Astrocyte of the spinal cord (primary cell): ENCODE measurements at regions not wholly inside any gene's neighbourhood (a gene's known extent, or its start where the extent isn't known, plus 50 kb on each side); places are given as distances from the start of the nearest gene placed in this dataset.

Experiments used
- DNase-seq: peaks from one replicate; pipeline ENCODE4 v3.0.0; 2011; ENCODE audit warnings: low read depth, low spot score
- H3K4me3 ChIP-seq: 2 replicates; pipeline ENCODE4 v1.5.1; 2011; ENCODE audit warnings: low read depth, mild to moderate bottlenecking, low read length, moderate library complexity
- CTCF ChIP-seq: IDR thresholded peaks from 2 replicates; pipeline ENCODE4 v1.5.1; 2012; ENCODE audit warnings: low read depth, mild to moderate bottlenecking, low read length, inconsistent platforms
- in situ Hi-C: cut with HindIII; loops from 2 replicates; pipeline ENCODE4 v1.10.0; 2017; ENCODE audit warnings: low sequenced_read_pairs

- in situ Hi-C loops, result no loop called here
- no peak overlapping the region for H3K4me3 ChIP-seq
- DNase-seq, result no peak
- no peak for TF ChIP-seq CTCF
Observed at GRCh38 chr7:26065652-26066051, 86.3 kb upstream of the NFE2L3 start.

GRCh38 chr7:26066736-26067135 lies 85.3 kb upstream of the NFE2L3 start:
- DNase-seq, result no peak
- no peak for TF ChIP-seq CTCF
- in situ Hi-C loops, result no loop called here
- H3K4me3 ChIP-seq, result no peak overlapping the region

GRCh38 chr7:26070290-26070689 lies 81.7 kb upstream of the NFE2L3 start:
- no peak for DNase-seq
- in situ Hi-C loops, result no loop called here
- H3K4me3 ChIP-seq, result no peak overlapping the region
- no peak for TF ChIP-seq CTCF

- no peak overlapping the region for H3K4me3 ChIP-seq
- no peak for TF ChIP-seq CTCF
- no peak for DNase-seq
- in situ Hi-C loops, result no loop called here
Observed at GRCh38 chr7:26071622-26072456, 80.2 kb upstream of the NFE2L3 start.

GRCh38 chr7:26073041-26073440 lies 79.0 kb upstream of the NFE2L3 start:
- H3K4me3 ChIP-seq, result no peak overlapping the region
- no peak for TF ChIP-seq CTCF
- DNase-seq, result no peak
- in situ Hi-C loops, result no loop called here

GRCh38 chr7:26074919-26075318 lies 77.1 kb upstream of the NFE2L3 start:
- in situ Hi-C loops, result no loop called here
- H3K4me3 ChIP-seq, result no peak overlapping the region
- TF ChIP-seq CTCF, result no peak
- no peak for DNase-seq

- H3K4me3 ChIP-seq, result no peak overlapping the region
- no peak for TF ChIP-seq CTCF
- no peak for DNase-seq
- in situ Hi-C loops, result no loop called here
Observed at GRCh38 chr7:26076691-26077090, 75.3 kb upstream of the NFE2L3 start.
